NCI-H187 treated with DMSO at 0.1 percent for 48 hours (cell line): ENCODE measurements at regions not wholly inside any gene's neighbourhood (a gene's known extent, or its start where the extent isn't known, plus 50 kb on each side); places are given as distances from the start of the nearest gene placed in this dataset.

ENCODE experiments used
- DNase-seq: peaks from one replicate; lab custom pipeline; 2025; lab: John Stamatoyannopoulos, UW

DNA sequence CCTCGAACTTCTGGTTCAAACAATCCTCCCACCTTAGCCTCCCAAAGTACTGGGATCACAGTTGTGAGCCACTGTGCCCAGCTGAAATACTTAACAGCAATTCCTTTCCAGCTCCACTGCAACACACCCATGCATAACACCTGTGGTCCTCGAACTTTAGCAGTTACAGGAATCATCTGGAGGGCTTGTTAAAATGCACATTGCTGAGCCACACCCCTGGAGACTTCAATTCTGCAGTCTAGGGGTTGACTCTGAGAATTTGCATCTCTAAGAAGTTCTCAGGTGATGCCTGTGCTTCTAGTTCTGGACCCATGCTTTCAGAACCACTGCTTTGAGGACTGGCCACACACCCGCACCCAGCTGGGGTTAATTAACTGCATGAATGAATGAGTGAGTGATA, 53.1 kb upstream of the UBL3 start:
- no peak for DNase-seq

DNA sequence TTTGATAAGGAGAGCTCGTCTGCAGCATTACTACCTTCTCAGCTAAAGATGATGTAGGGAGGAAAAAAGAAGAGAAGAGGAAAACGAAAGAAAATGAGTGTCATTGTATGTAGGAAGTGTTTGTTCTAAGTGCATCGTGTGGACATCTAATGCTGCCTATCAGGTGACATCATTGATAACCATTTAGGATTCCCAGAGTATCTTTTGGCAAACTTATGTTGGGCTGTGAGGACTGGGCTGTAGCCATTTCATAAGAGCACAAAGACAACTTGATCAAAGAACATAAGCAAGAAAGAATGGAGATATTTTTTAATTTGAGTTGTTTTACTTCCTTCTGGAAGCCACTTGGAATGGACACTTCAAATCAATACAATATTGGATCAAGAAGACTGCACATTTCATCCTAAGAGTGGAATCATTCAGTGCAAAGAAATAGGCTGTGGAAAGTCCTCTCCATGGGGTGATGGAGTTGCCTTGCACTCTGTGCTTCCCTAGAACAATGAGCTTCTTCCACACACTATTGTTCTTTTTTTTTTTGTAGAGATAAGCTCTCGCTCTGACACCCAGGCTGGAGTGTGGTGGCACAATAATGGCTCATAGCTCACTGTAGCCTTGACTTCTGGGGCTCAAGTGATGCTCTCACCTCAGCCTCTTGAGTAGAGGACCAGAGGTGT, 52.4 kb upstream of the UBL3 start:
- DNase-seq, result no peak

DNA sequence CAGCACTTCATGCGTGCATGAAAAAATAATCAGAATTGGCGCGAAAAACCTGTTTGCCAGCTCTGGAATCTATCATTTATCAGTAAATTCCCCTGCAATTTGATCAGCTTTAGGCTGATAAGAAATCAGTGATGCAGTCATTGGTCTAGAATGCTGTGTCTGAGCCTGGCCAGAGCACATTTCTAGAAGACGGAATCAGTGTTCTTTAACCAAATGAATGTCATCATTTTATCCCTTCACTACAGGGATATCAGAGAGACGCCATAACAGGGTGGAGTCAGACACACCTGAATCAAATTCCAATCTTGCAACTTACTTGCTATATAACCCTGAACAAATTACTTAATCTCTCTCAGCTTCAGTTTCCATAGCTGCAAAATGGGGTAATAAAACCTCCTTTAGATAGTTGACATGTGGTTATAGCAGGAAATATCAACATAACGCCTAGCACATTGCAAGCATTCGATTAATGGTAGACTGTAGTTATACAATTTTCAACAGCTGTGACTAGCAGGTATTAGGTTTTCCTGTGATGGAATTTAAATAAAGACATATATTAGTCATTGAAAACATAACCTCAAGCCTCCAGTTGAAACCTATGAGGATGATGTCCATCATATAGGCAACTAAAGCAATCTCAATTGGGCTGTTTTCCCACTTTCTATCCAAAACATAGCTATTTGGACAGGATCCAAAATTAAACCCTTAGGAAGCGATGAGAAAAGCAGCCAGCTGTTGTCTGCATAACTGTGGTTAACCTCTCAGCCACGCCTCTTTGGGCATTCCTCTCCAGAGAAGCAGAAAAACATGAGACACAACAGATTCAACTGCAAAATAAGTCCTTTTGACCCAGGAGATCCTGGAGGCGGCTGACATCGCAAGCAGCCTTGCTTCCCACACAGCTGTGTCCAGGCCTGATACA, 51.6 kb upstream of the UBL3 start:
- DNase-seq, result no peak
